PFSK-1 (cell line): ENCODE measurements at regions not wholly inside any gene's neighbourhood (a gene's known extent, or its start where the extent isn't known, plus 50 kb on each side); places are given as distances from the start of the nearest gene placed in this dataset.

Source experiments
- FOXP2 ChIP-seq: optimal IDR thresholded peaks from 2 replicates; pipeline ENCODE3; 2011; ENCODE audit warnings: borderline replicate concordance, control low read depth, inconsistent platforms; ENCODE audit not compliant: insufficient read depth; ENCODE audit errors: extremely low read length, extremely low read depth
- POLR2AphosphoS5 ChIP-seq: IDR thresholded peaks from 2 replicates; pipeline ENCODE4 v1.6.1; 2012; ENCODE audit warnings: low read depth, mild to moderate bottlenecking, control low read depth, low read length, moderate library complexity
- SIN3A ChIP-seq: IDR thresholded peaks from 2 replicates; pipeline ENCODE4 v1.6.1; 2012; ENCODE audit warnings: mild to moderate bottlenecking, low read length, moderate library complexity, borderline replicate concordance; ENCODE audit not compliant: insufficient read depth
- TAF1 ChIP-seq: IDR thresholded peaks from 2 replicates; pipeline ENCODE4 v1.6.1; 2012; ENCODE audit warnings: low read length, control low read depth, borderline replicate concordance; ENCODE audit not compliant: insufficient read depth
- TF ChIP-seq, protein P1 (sequence below), 2 experiments: IDR thresholded peaks; 2 replicates each; pipeline versions ENCODE4 v1.6.1 to v1.8.0; 2011 to 2012; ENCODE audit warnings: low read depth in 2 of 2, low read length in 2 of 2, control low read depth in 1 of 2, inconsistent platforms in 1 of 2, mild to moderate bottlenecking in 1 of 2, moderate library complexity in 1 of 2; ENCODE audit not compliant: insufficient read depth in 1 of 2

DNA sequence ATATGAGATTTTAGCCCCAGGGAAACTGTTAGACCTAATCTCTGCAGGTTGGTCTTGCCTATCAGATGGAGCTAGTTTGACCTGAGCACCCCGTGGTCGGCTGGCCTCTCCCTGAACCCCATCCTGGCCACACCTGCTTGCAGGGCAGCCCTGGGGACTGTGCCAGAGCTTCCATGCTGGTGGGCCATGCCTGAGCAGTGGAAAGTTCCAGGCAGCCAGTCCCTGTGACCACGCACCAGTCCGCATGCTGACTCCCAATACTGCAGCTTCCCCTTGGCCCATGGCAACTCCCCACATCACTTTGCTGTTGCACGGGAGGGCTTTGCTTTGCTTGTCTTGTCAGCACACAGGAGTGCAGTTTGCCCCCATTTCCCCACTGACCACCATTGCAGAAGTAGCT is 427.8 kb upstream of the SEMA3D start:
- TF ChIP-seq, protein P1, sequence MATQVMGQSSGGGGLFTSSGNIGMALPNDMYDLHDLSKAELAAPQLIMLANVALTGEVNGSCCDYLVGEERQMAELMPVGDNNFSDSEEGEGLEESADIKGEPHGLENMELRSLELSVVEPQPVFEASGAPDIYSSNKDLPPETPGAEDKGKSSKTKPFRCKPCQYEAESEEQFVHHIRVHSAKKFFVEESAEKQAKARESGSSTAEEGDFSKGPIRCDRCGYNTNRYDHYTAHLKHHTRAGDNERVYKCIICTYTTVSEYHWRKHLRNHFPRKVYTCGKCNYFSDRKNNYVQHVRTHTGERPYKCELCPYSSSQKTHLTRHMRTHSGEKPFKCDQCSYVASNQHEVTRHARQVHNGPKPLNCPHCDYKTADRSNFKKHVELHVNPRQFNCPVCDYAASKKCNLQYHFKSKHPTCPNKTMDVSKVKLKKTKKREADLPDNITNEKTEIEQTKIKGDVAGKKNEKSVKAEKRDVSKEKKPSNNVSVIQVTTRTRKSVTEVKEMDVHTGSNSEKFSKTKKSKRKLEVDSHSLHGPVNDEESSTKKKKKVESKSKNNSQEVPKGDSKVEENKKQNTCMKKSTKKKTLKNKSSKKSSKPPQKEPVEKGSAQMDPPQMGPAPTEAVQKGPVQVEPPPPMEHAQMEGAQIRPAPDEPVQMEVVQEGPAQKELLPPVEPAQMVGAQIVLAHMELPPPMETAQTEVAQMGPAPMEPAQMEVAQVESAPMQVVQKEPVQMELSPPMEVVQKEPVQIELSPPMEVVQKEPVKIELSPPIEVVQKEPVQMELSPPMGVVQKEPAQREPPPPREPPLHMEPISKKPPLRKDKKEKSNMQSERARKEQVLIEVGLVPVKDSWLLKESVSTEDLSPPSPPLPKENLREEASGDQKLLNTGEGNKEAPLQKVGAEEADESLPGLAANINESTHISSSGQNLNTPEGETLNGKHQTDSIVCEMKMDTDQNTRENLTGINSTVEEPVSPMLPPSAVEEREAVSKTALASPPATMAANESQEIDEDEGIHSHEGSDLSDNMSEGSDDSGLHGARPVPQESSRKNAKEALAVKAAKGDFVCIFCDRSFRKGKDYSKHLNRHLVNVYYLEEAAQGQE (IDR thresholded peaks at IDR 0.05; ENCODE audit: insufficient read depth in 1 of 2, low read depth in 2 of 2, low read length in 2 of 2), result no peak
- no peak for TF ChIP-seq TAF1
- no peak for TF ChIP-seq POLR2AphosphoS5
- TF ChIP-seq SIN3A, result no peak
- TF ChIP-seq FOXP2, result no peak
